Osteoblast (primary cell): ENCODE measurements at regions not wholly inside any gene's neighbourhood (a gene's known extent, or its start where the extent isn't known, plus 50 kb on each side); places are given as distances from the start of the nearest gene placed in this dataset.

Source experiments
- DNase-seq: peaks from one replicate; pipeline ENCODE4 v3.0.0; 2011; ENCODE audit warnings: low spot score, mixed read lengths; ENCODE audit not compliant: insufficient read length; ENCODE audit errors: missing footprints
- H2AFZ ChIP-seq: 2 replicates; pipeline ENCODE4 v1.6.0; 2011; ENCODE audit warnings: mild to moderate bottlenecking, low read length
- H3K27ac ChIP-seq: 2 replicates; pipeline ENCODE4 v1.5.1; 2011; ENCODE audit warnings: mild to moderate bottlenecking, low read depth, low read length, moderate library complexity
- H3K27me3 ChIP-seq: 2 replicates; pipeline ENCODE4 v1.6.0; 2012; ENCODE audit warnings: mild to moderate bottlenecking, control low read depth, inconsistent platforms, low read length, moderate library complexity; ENCODE audit not compliant: insufficient read depth
- H3K36me3 ChIP-seq: 2 replicates; pipeline ENCODE4 v1.5.1; 2011; ENCODE audit warnings: mild to moderate bottlenecking, low read length, control low read depth, moderate library complexity; ENCODE audit not compliant: insufficient read depth
- H3K4me1 ChIP-seq: 2 replicates; pipeline ENCODE4 v1.5.1; 2011; ENCODE audit warnings: mild to moderate bottlenecking, low read length, control low read depth, moderate library complexity; ENCODE audit not compliant: insufficient read depth
- H3K4me2 ChIP-seq: 2 replicates; pipeline ENCODE4 v1.6.0; 2011; ENCODE audit warnings: mild to moderate bottlenecking, low read length; ENCODE audit not compliant: insufficient read depth
- H3K4me3 ChIP-seq: fragments of 200-600 bp; sonication (generic); 3 replicates; pipeline ENCODE4 v1.5.1; 2012; ENCODE audit warnings: mild to moderate bottlenecking, low read length, inconsistent platforms; ENCODE audit not compliant: insufficient read depth
- H3K79me2 ChIP-seq: 2 replicates; pipeline ENCODE4 v1.6.0; 2012; ENCODE audit warnings: mild to moderate bottlenecking, low read length, control low read depth, inconsistent platforms; ENCODE audit not compliant: insufficient read depth
- H3K9me3 ChIP-seq: 2 replicates; pipeline ENCODE4 v1.5.1; 2011; ENCODE audit warnings: low read depth, low read length, control low read depth
- H4K20me1 ChIP-seq: 2 replicates; pipeline ENCODE4 v1.6.0; 2012; ENCODE audit warnings: mild to moderate bottlenecking, low read length, control low read depth; ENCODE audit not compliant: insufficient read depth
- TF ChIP-seq, protein P1 (sequence below): IDR thresholded peaks from 2 replicates; pipeline ENCODE4 v1.5.1; 2011; ENCODE audit warnings: mild to moderate bottlenecking, low read depth, low read length, moderate library complexity; ENCODE audit errors: extremely low read depth

DNA sequence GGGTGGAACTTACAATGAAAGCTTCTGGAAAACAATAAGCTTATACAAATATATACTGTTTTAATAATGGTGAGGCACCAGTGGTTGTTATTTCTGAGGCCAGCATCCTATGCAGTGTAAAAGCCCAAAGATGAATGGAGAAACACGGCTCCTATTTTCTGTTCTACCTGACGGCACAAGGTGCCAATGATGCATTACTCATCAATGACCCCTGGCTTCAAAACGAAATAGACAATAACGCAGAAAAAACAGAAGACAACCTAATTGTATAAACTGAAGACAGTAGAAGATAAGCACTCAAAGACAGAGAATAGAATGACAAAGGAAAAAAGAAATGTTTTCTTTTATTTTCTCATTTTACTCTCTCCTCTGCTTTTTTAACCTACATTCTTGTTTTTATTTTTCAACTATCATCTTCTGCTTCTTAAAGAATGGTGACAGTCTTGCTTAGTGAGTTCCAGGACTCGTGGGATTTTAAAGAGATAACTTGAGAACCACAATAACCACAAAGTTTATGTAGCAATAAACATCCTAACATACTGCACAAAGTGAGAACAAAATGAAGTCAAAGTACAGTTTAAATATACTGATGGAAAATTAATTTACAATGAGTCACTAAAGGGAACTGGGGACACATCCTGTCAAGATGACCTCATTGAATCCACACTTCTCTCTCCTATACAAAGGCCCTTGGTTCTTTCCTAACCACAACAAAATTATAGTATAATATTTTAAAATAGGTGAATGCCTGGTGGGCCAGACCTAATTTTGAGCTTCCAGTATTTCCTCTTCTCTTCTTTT is 169.8 kb downstream of the BTC start:
- H4K20me1 ChIP-seq, result no peaks in the 10 kb centered on the region
- peaks cover 19% of the 10 kb centered on the region for H3K4me1 ChIP-seq
- H3K9me3 ChIP-seq, result no peaks in the 10 kb centered on the region
- H3K4me3 ChIP-seq, result no peak overlapping the region
- TF ChIP-seq, protein P1, sequence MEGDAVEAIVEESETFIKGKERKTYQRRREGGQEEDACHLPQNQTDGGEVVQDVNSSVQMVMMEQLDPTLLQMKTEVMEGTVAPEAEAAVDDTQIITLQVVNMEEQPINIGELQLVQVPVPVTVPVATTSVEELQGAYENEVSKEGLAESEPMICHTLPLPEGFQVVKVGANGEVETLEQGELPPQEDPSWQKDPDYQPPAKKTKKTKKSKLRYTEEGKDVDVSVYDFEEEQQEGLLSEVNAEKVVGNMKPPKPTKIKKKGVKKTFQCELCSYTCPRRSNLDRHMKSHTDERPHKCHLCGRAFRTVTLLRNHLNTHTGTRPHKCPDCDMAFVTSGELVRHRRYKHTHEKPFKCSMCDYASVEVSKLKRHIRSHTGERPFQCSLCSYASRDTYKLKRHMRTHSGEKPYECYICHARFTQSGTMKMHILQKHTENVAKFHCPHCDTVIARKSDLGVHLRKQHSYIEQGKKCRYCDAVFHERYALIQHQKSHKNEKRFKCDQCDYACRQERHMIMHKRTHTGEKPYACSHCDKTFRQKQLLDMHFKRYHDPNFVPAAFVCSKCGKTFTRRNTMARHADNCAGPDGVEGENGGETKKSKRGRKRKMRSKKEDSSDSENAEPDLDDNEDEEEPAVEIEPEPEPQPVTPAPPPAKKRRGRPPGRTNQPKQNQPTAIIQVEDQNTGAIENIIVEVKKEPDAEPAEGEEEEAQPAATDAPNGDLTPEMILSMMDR, result no peak
- no peak overlapping the region for H3K4me2 ChIP-seq
- peaks cover 72% of the 10 kb centered on the region for H3K27me3 ChIP-seq
- H3K36me3 ChIP-seq, result no peaks in the 10 kb centered on the region
- no peak overlapping the region for H3K27ac ChIP-seq
- no peaks in the 10 kb centered on the region for H3K79me2 ChIP-seq
- H2AFZ ChIP-seq, result no peak overlapping the region
- DNase-seq, result no peak

DNA sequence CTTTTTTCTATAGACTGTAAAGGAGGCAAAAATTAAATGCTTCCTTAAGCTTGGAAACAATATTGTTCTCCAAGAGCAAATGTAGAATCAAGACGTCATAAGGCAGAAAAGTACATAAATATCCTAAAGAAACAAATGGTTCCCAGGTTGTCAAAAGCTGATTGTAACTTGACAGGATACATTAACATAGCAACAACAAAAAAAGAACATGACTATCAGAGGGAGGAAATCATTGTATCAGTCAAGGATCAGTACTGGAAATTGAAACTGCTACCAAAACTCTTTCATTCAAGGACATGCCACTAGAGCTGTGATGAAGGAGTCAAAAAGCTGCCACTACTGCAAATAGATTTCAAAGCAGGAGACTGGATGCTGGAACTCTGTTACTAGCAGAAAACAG is 168.3 kb downstream of the BTC start:
- Histone ChIP-seq H2AFZ (no peak overlapping the region), H3K9me3 (no peaks in the 10 kb centered on the region), H3K4me1 (peaks cover 9% of the 10 kb centered on the region), H3K36me3 (no peaks in the 10 kb centered on the region), H3K27me3 (peaks cover 86% of the 10 kb centered on the region), H4K20me1 (no peaks in the 10 kb centered on the region), H3K4me3 (no peak overlapping the region), H3K4me2 (no peak overlapping the region), H3K79me2 (no peaks in the 10 kb centered on the region), H3K27ac (no peak overlapping the region)
- DNase-seq, result no peak
- TF ChIP-seq, protein P1, result no peak

DNA sequence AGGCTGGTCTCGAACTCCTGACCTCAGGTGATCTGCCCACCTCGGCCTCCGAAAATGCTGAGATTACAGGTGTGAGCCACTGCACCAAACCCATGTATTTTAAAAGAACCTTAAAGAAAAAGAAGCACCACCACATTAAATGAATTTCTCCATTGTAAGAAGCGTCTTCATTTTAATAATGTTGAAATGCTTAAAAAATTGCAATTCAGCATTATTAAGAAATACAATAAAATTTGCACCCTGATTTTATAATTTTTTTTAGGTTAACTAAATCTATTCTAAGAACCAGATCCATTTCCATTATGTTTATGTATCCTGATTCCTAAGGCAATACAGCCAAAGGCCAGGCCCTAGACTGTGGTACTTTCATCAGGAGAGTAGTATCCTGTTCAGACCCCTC is 167.2 kb downstream of the BTC start:
- no peak overlapping the region for H3K4me2 ChIP-seq
- H3K79me2 ChIP-seq, result no peaks in the 10 kb centered on the region
- no peaks in the 10 kb centered on the region for H3K9me3 ChIP-seq
- H3K27me3 ChIP-seq, result peaks cover 84% of the 10 kb centered on the region
- no peaks in the 10 kb centered on the region for H4K20me1 ChIP-seq
- TF ChIP-seq, protein P1, result no peak
- no peak overlapping the region for H2AFZ ChIP-seq
- peaks cover 18% of the 10 kb centered on the region for H3K4me1 ChIP-seq
- no peak for DNase-seq
- no peak overlapping the region for H3K4me3 ChIP-seq
- H3K36me3 ChIP-seq, result no peaks in the 10 kb centered on the region
- H3K27ac ChIP-seq, result no peak overlapping the region

DNA sequence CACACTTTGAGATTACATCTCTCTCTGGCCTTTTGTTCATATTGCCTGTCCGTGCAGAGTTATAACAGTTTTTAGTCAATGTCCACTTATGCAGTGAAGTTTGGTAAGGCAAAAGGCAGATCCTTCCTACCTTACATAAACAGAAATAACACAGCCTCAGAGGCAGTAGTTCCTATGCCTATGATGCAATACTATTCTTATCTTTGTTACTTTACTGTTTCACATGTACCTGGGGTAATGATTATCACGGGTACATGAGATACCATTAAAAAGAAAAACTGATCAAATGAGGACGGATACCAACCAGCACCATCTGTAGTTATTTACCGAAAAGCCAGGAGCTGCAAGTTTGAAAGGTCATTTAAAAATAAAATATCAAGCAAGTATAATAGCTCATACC is 166.8 kb downstream of the BTC start:
- peaks cover 80% of the 10 kb centered on the region for H3K27me3 ChIP-seq
- DNase-seq, result no peak
- no peak overlapping the region for H3K4me3 ChIP-seq
- H3K4me1 ChIP-seq, result peaks cover 22% of the 10 kb centered on the region
- H3K27ac ChIP-seq, result no peak overlapping the region
- H3K79me2 ChIP-seq, result no peaks in the 10 kb centered on the region
- no peak overlapping the region for H3K4me2 ChIP-seq
- H4K20me1 ChIP-seq, result no peaks in the 10 kb centered on the region
- no peak overlapping the region for H2AFZ ChIP-seq
- no peaks in the 10 kb centered on the region for H3K36me3 ChIP-seq
- H3K9me3 ChIP-seq, result no peaks in the 10 kb centered on the region
- TF ChIP-seq, protein P1, result no peak
